RWPE2 (cell line): ENCODE measurements at regions not wholly inside any gene's neighbourhood (a gene's known extent, or its start where the extent isn't known, plus 50 kb on each side); places are given as distances from the start of the nearest gene placed in this dataset.

Experiments used
- ATAC-seq: fragments of 200-7000 bp; cut with Tn5 transposase; 3 replicates; pipeline ENCODE4 v1.9.1; 2021; ENCODE audit warnings: low read depth
- DNase-seq: peaks from one replicate; pipeline ENCODE4 v3.0.0-alpha.2; 2020; ENCODE audit warnings: low spot score
- H3K27ac ChIP-seq: fragments of 450-650 bp; 2 replicates; pipeline ENCODE4 v1.5.1; 2017; ENCODE audit warnings: mild to moderate bottlenecking; ENCODE audit not compliant: poor library complexity, severe bottlenecking
- H3K27me3 ChIP-seq: fragments of 250-450 bp; sonication (Bioruptor Pico); 2 replicates; pipeline ENCODE4 v1.5.1; 2021; ENCODE audit warnings: mild to moderate bottlenecking, moderate library complexity; ENCODE audit not compliant: insufficient read depth, poor library complexity, severe bottlenecking
- H3K36me3 ChIP-seq: fragments of 250-450 bp; sonication (Bioruptor Pico); 2 replicates; pipeline ENCODE4 v1.5.1; 2020; ENCODE audit warnings: low read depth, mild to moderate bottlenecking, moderate library complexity
- H3K4me1 ChIP-seq: fragments of 250-450 bp; sonication (Bioruptor Pico); 2 replicates; pipeline ENCODE4 v1.5.1; 2021; ENCODE audit warnings: mild to moderate bottlenecking, moderate library complexity; ENCODE audit not compliant: insufficient read depth, poor library complexity, severe bottlenecking
- H3K4me3 ChIP-seq: fragments of 250-450 bp; sonication (Bioruptor Pico); 2 replicates; pipeline ENCODE4 v1.5.1; 2021; ENCODE audit warnings: mild to moderate bottlenecking, moderate library complexity; ENCODE audit not compliant: severe bottlenecking
- H3K9me3 ChIP-seq: fragments of 250-450 bp; sonication (Bioruptor Pico); 2 replicates; pipeline ENCODE4 v1.5.1; 2021; ENCODE audit warnings: mild to moderate bottlenecking, moderate library complexity; ENCODE audit not compliant: severe bottlenecking
- TF ChIP-seq, protein P1 (sequence below): fragments of 450-650 bp; IDR thresholded peaks from one replicate; pipeline ENCODE4 v1.5.1; 2017; ENCODE audit warnings: mild to moderate bottlenecking, moderate library complexity; ENCODE audit not compliant: poor library complexity, severe bottlenecking

DNA sequence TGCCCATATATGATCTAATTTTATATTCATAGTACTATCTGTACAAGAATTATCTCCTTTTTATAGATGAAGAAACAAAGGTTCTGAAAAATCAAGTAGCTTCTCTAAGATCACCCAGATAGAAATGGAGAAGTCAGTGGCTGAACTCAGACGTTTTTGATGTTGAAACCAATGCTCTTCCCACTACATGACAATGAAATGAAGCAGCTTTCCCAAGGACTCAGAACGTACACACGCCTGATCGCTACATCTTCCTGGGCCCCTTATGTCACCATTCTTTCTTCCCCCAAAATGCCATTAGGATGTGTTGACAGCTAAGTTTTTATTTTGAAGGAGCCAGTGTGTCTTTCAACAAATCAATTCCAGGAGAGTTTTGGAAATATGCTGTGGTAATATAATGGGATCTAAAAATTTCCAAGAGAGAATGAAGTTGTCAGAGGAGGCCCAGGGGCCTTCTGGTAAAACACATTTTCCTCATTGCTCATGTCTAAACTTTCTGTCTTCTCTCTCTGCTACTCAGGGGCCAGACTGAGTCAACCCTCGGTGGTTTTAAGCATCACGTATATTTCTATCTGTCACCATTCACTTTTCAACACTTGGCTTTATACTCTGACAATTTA, 98.1 kb upstream of the COL21A1 start:
- no peak overlapping the region for H3K4me3 ChIP-seq
- H3K9me3 ChIP-seq = no peaks in the 10 kb centered on the region
- no peaks in the 10 kb centered on the region for H3K27me3 ChIP-seq
- H3K27ac ChIP-seq = no peak overlapping the region
- DNase-seq = no peak
- H3K4me1 ChIP-seq = peaks cover 21% of the 10 kb centered on the region
- ATAC-seq = no peak
- H3K36me3 ChIP-seq = no peaks in the 10 kb centered on the region
- TF ChIP-seq, protein P1, sequence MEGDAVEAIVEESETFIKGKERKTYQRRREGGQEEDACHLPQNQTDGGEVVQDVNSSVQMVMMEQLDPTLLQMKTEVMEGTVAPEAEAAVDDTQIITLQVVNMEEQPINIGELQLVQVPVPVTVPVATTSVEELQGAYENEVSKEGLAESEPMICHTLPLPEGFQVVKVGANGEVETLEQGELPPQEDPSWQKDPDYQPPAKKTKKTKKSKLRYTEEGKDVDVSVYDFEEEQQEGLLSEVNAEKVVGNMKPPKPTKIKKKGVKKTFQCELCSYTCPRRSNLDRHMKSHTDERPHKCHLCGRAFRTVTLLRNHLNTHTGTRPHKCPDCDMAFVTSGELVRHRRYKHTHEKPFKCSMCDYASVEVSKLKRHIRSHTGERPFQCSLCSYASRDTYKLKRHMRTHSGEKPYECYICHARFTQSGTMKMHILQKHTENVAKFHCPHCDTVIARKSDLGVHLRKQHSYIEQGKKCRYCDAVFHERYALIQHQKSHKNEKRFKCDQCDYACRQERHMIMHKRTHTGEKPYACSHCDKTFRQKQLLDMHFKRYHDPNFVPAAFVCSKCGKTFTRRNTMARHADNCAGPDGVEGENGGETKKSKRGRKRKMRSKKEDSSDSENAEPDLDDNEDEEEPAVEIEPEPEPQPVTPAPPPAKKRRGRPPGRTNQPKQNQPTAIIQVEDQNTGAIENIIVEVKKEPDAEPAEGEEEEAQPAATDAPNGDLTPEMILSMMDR = no peak

GRCh38 chr6:56343295-56343694, 95.9 kb upstream of the COL21A1 start:
- Histone ChIP-seq H3K4me3 (no peak overlapping the region), H3K4me1 (peaks cover 8% of the 10 kb centered on the region), H3K27me3 (no peaks in the 10 kb centered on the region), H3K27ac (no peak overlapping the region), H3K36me3 (no peaks in the 10 kb centered on the region), H3K9me3 (no peaks in the 10 kb centered on the region)
- TF ChIP-seq, protein P1 = no peak
- ATAC-seq (no peak), DNase-seq (no peak)

- Histone ChIP-seq H3K4me3 (no peak overlapping the region), H3K27me3 (no peaks in the 10 kb centered on the region), H3K9me3 (no peaks in the 10 kb centered on the region), H3K27ac (no peak overlapping the region), H3K36me3 (no peaks in the 10 kb centered on the region), H3K4me1 (peaks cover 17% of the 10 kb centered on the region)
- no peak for DNase-seq
- no peak for ATAC-seq
- TF ChIP-seq, protein P1 = no peak
Observed at GRCh38 chr6:56339524-56339923, 92.1 kb upstream of the COL21A1 start.

DNA sequence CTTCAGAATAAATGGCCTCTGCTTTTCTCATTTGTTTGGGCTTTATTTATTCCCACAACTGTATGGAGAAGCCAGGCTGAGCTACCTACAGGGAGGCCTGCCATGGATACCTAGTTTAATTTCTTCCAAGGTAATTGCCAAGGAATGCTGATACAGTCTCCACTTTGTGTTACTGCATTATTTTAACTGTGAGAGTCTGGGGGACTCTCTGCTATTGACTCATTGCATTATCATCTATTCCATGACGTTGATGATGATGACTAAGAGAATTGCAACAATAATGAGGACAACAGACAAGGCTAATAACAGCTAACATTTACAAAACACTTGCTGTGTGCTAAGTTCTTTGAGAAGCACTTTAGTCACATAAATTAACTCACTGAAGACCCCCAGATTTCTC, 88.3 kb upstream of the COL21A1 start:
- peak overlapping the region; percentile 74 for H3K27ac ChIP-seq
- DNase-seq = no peak
- no peak overlapping the region for H3K4me3 ChIP-seq

DNA sequence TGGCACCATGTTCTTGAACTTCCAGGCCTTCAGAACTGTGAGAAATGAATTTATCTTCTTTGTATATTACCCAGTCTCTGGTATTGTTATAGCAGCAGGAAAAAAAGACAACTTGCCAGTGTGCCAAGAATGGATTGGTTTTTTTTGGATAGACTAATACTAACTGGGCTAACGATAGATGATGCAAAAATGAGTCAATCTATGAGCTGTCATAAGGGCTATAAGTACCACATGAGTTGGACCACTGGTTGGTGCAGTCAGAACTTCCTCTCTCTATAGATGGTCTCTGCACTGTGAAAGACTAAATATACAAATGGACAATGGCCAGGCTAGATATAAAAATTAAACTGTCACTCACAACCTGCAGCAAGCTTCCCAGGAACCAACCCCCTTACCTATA, 87.6 kb upstream of the COL21A1 start:
- H3K36me3 ChIP-seq = no peaks in the 10 kb centered on the region
- H3K27me3 ChIP-seq = no peaks in the 10 kb centered on the region
- DNase-seq (no peak), ATAC-seq (peak; percentile 84)
- H3K4me1 ChIP-seq = peaks cover 20% of the 10 kb centered on the region
- H3K9me3 ChIP-seq = no peaks in the 10 kb centered on the region
- TF ChIP-seq, protein P1 = no peak
- H3K4me3 ChIP-seq = no peak overlapping the region
- peak overlapping the region; percentile 74 for H3K27ac ChIP-seq

More for the DNA sequence above, 88.3 kb upstream of the COL21A1 start:
- ATAC-seq = peak; percentile 92
- peaks cover 20% of the 10 kb centered on the region for H3K4me1 ChIP-seq
- no peaks in the 10 kb centered on the region for H3K27me3 ChIP-seq
- H3K9me3 ChIP-seq = no peaks in the 10 kb centered on the region
- TF ChIP-seq, protein P1 = no peak
- no peaks in the 10 kb centered on the region for H3K36me3 ChIP-seq
